Panc1 (cell line): ENCODE measurements at regions not wholly inside any gene's neighbourhood (a gene's known extent, or its start where the extent isn't known, plus 50 kb on each side); places are given as distances from the start of the nearest gene placed in this dataset.

Experiments
- ATAC-seq: fragments of 200-7000 bp; cut with Tn5 transposase; 2 replicates; pipeline ENCODE4 v1.9.1; 2020; ENCODE audit warnings: mild to moderate bottlenecking, moderate library complexity
- BruUV-seq: library from RNA; stranded (reverse); fragments of 400-500 nt; replicated peaks from 2 replicates; lab custom pipeline; 2021; lab: Mats Ljungman, UMichigan
- CTCF ChIA-PET: fragments of 300-600 bp; sonication (Branson Sonifier 250); formaldehyde crosslinking; loops from one replicate; lab custom pipeline; 2022; ENCODE audit warnings: antibody characterized with exemption; lab: Charles Lee
- POLR2A ChIA-PET: fragments of 300-600 bp; sonication (Branson Sonifier 250); formaldehyde crosslinking; loops from one replicate; lab custom pipeline; 2022; ENCODE audit warnings: antibody characterized with exemption; lab: Charles Lee
- DNase-seq: peaks from one replicate; pipeline ENCODE4 v3.0.0-alpha.2; 2010; ENCODE audit warnings: low read depth, low spot score
- H3K27ac ChIP-seq: 2 replicates; pipeline ENCODE4 v1.5.1; 2011; ENCODE audit warnings: mild to moderate bottlenecking, low read length, inconsistent platforms
- H3K27me3 ChIP-seq: fragments of 200-500 bp; sonication (Bioruptor generic); 2 replicates; pipeline ENCODE4 v1.6.0; 2014; ENCODE audit warnings: low read length, inconsistent platforms; ENCODE audit not compliant: control insufficient read depth, insufficient read depth
- H3K36me3 ChIP-seq: fragments of 200-500 bp; sonication (Bioruptor generic); 2 replicates; pipeline ENCODE4 v1.5.1; 2014; ENCODE audit warnings: inconsistent platforms, mild to moderate bottlenecking, low read length, moderate library complexity; ENCODE audit not compliant: control insufficient read depth, insufficient read depth
- H3K4me1 ChIP-seq: 2 replicates; pipeline ENCODE4 v1.5.1; 2011; ENCODE audit warnings: inconsistent platforms, mild to moderate bottlenecking, low read length, moderate library complexity; ENCODE audit not compliant: control insufficient read depth, insufficient read depth
- H3K4me3 ChIP-seq, 2 experiments: 2 replicates each; pipeline ENCODE4 v1.5.1; 2011 to 2012; ENCODE audit warnings: low read depth in 2 of 2, low read length in 2 of 2, mild to moderate bottlenecking in 2 of 2, inconsistent platforms in 1 of 2, moderate library complexity in 1 of 2
- H3K9me3 ChIP-seq: fragments of 200-500 bp; sonication (Bioruptor generic); 2 replicates; pipeline ENCODE4 v1.5.1; 2014; ENCODE audit warnings: low read depth, mild to moderate bottlenecking, inconsistent platforms, low read length, moderate library complexity; ENCODE audit not compliant: control insufficient read depth, insufficient read depth
- CTCF ChIP-seq: fragments of 450-650 bp; IDR thresholded peaks from 2 replicates; pipeline ENCODE4 v1.5.1; 2017; ENCODE audit warnings: mild to moderate bottlenecking
- POLR2AphosphoS5 ChIP-seq: IDR thresholded peaks from 2 replicates; pipeline ENCODE4 v1.6.1; 2012; ENCODE audit warnings: mild to moderate bottlenecking, low read depth, low read length, moderate library complexity
- REST ChIP-seq, 2 experiments: IDR thresholded peaks; 2 replicates each; pipeline ENCODE4 v1.6.1; 2011 to 2012; ENCODE audit warnings: low read depth in 2 of 2, control low read depth in 1 of 2, low read length in 1 of 2, mild to moderate bottlenecking in 1 of 2, moderate library complexity in 1 of 2; ENCODE audit not compliant: insufficient read depth in 1 of 2
- SIN3A ChIP-seq: IDR thresholded peaks from 2 replicates; pipeline ENCODE4 v1.6.1; 2012; ENCODE audit warnings: low read depth, mild to moderate bottlenecking, low read length, moderate library complexity, borderline replicate concordance; ENCODE audit not compliant: insufficient read depth
- TCF7L2 ChIP-seq: IDR thresholded peaks from 2 replicates; pipeline ENCODE4 v1.6.1; 2011; ENCODE audit warnings: mild to moderate bottlenecking, low read depth, low read length, inconsistent platforms
- in situ Hi-C: cut with HindIII; loops from 2 replicates; pipeline ENCODE4 v1.10.0; 2016; ENCODE audit warnings: low sequenced_read_pairs, low pct_unique_long_range_greater_than_20kb
- intact Hi-C: fragments of 100-400 bp; cut with micrococcal nuclease; formaldehyde crosslinking; loops from one replicate; pipeline ENCODE4 v1.10.0; 2022; ENCODE audit not compliant: unreplicated experiment

GRCh38 chr10:128237710-128238109, 111.5 kb upstream of the MKI67 start:
- DNase-seq: no peak
- no peaks in the 10 kb centered on the region for H3K4me1 ChIP-seq
- no TSS peak for BruUV-seq
- H3K9me3 ChIP-seq: no peaks in the 10 kb centered on the region
- no peak overlapping the region for H3K4me3 ChIP-seq
- no peak for ATAC-seq
- ChIA-PET CTCF (no interaction called here), POLR2A (no interaction called here)
- H3K27me3 ChIP-seq: peaks cover 5% of the 10 kb centered on the region; the same call in 1 of the 2 replicates
- TF ChIP-seq POLR2AphosphoS5: no peak
- no peak for TF ChIP-seq SIN3A
- TF ChIP-seq TCF7L2: no peak
- TF ChIP-seq CTCF: no peak
- no peak for TF ChIP-seq REST (IDR thresholded peaks at IDR 0.05; ENCODE audit: insufficient read depth in 1 of 2, low read depth in 2 of 2, low read length in 1 of 2)
- intact Hi-C loops: no loop called here
- no peaks in the 10 kb centered on the region for H3K36me3 ChIP-seq
- in situ Hi-C loops: no loop called here
- H3K27ac ChIP-seq: no peak overlapping the region

GRCh38 chr10:128241023-128241422, 114.8 kb upstream of the MKI67 start:
- Histone ChIP-seq H3K27ac (no peak overlapping the region), H3K4me1 (no peaks in the 10 kb centered on the region), H3K4me3 (no peak overlapping the region), H3K27me3 (peaks cover 5% of the 10 kb centered on the region; the same call in 1 of the 2 replicates), H3K9me3 (no peaks in the 10 kb centered on the region), H3K36me3 (no peaks in the 10 kb centered on the region)
- POLR2A ChIA-PET: no interaction called here
- ATAC-seq: no peak
- no TSS peak for BruUV-seq
- CTCF ChIA-PET: no interaction called here
- intact Hi-C loops: no loop called here
- in situ Hi-C loops: no loop called here
- no peak for DNase-seq
- TF ChIP-seq REST (IDR thresholded peaks at IDR 0.05; ENCODE audit: insufficient read depth in 1 of 2, low read depth in 2 of 2, low read length in 1 of 2): no peak
- no peak for TF ChIP-seq TCF7L2
- TF ChIP-seq POLR2AphosphoS5: no peak
- TF ChIP-seq CTCF: no peak
- TF ChIP-seq SIN3A: no peak
